Middle frontal gyrus (tissue), 1 donor: ENCODE measurements at regions not wholly inside any gene's neighbourhood (a gene's known extent, or its start where the extent isn't known, plus 50 kb on each side); places are given as distances from the start of the nearest gene placed in this dataset.
A peak's percentile ranks its signal among the peaks of the same experiment; 100 is the strongest.
"Not testable (repeated sequence)": the region's sequence is repeated elsewhere in the genome, so short reads cannot be mapped to it uniquely, and the experiment has no call there.

Source experiments
- DNase-seq: peaks from one replicate; pipeline ENCODE4 v3.0.0-alpha.2; 2015; ENCODE audit warnings: low spot score; ENCODE audit errors: extremely low spot score

GRCh38 chr3:170657312-170657711, 71.4 kb upstream of the SLC7A14 start:
- no peak for DNase-seq

- no peak for DNase-seq
Measured at GRCh38 chr3:170656284-170656683, 70.4 kb upstream of the SLC7A14 start.

- DNase-seq, result no peak
Measured at GRCh38 chr3:170653801-170654200, 67.9 kb upstream of the SLC7A14 start.

- no peak for DNase-seq
Measured at GRCh38 chr3:170651260-170651845, 65.5 kb upstream of the SLC7A14 start.

- DNase-seq, result not testable (repeated sequence)
Measured at GRCh38 chr3:170650557-170650956, 64.7 kb upstream of the SLC7A14 start.

- DNase-seq, result no peak
Measured at GRCh38 chr3:170644711-170645110, 58.8 kb upstream of the SLC7A14 start.

- DNase-seq, result no peak
Measured at GRCh38 chr3:170643831-170644230, 58.0 kb upstream of the SLC7A14 start.

GRCh38 chr3:170642882-170643601, 57.2 kb upstream of the SLC7A14 start:
- DNase-seq, result peak; percentile 48

GRCh38 chr3:170641510-170642236, 55.8 kb upstream of the SLC7A14 start:
- DNase-seq, result no peak

- no peak for DNase-seq
Measured at GRCh38 chr3:170640737-170641171, 54.9 kb upstream of the SLC7A14 start.

- no peak for DNase-seq
Measured at GRCh38 chr3:170638988-170639387, 53.1 kb upstream of the SLC7A14 start.

- DNase-seq, result no peak
Measured at GRCh38 chr3:170637306-170637705, 51.4 kb upstream of the SLC7A14 start.

- no peak for DNase-seq
Measured at GRCh38 chr3:170636400-170636973, 50.6 kb upstream of the SLC7A14 start.
